ENCODE measurements at regions not wholly inside any gene's neighbourhood (a gene's known extent, or its start where the extent isn't known, plus 50 kb on each side); places are given as distances from the start of the nearest gene placed in this dataset.
"Not testable (repeated sequence)": the region's sequence is repeated elsewhere in the genome, so short reads cannot be mapped to it uniquely, and the experiment has no call there.

- no peak for TF ChIP-seq ZNF532 (CRISPR knock-in tag; IDR thresholded peaks at IDR 0.05; ENCODE audit: borderline replicate concordance)
Measured at GRCh38 chr9:106500171-106500570, 362.8 kb upstream of the ZNF462 start (continued).

- POLR2A ChIA-PET; ATAC-seq; DNase-seq (ENCODE audit: low spot score); H3K27me3 Mint-ChIP-seq (ENCODE audit: low read depth); H3K4me1 Mint-ChIP-seq; CTCF ChIA-PET; H3K27ac Mint-ChIP-seq; H3K4me3 Mint-ChIP-seq: not testable (repeated sequence)
- Mint-ChIP-seq H3K36me3 (peaks cover 11% of the 10 kb centered on the region), H3K9me3 (peaks cover 19% of the 10 kb centered on the region)
Measured at GRCh38 chr9:106501210-106501609, 361.8 kb upstream of the ZNF462 start.

- DNase-seq (ENCODE audit: low spot score), result no peak
- no peak for TF ChIP-seq SMAD3 (CRISPR knock-in tag; IDR thresholded peaks at IDR 0.05; ENCODE audit: borderline replicate concordance)
- TF ChIP-seq, protein P1, sequence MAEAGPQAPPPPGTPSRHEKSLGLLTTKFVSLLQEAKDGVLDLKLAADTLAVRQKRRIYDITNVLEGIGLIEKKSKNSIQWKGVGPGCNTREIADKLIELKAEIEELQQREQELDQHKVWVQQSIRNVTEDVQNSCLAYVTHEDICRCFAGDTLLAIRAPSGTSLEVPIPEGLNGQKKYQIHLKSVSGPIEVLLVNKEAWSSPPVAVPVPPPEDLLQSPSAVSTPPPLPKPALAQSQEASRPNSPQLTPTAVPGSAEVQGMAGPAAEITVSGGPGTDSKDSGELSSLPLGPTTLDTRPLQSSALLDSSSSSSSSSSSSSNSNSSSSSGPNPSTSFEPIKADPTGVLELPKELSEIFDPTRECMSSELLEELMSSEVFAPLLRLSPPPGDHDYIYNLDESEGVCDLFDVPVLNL (CRISPR knock-in tag; IDR thresholded peaks at IDR 0.05; ENCODE audit: borderline replicate concordance, low read depth), result no peak
- TF ChIP-seq ZNF416 (CRISPR knock-in tag; IDR thresholded peaks at IDR 0.05), result no peak
- ChIA-PET CTCF (no interaction called here), POLR2A (no interaction called here)
- Mint-ChIP-seq H3K27me3 (ENCODE audit: low read depth) (no peaks in the 10 kb centered on the region), H3K4me3 (no peak overlapping the region), H3K27ac (no peak overlapping the region), H3K36me3 (peaks cover 11% of the 10 kb centered on the region), H3K9me3 (peaks cover 22% of the 10 kb centered on the region), H3K4me1 (peaks cover 8% of the 10 kb centered on the region; the same call in 1 of the 2 replicates)
- ATAC-seq, result no peak
Measured at GRCh38 chr9:106502930-106503329, 360.0 kb upstream of the ZNF462 start.

DNA sequence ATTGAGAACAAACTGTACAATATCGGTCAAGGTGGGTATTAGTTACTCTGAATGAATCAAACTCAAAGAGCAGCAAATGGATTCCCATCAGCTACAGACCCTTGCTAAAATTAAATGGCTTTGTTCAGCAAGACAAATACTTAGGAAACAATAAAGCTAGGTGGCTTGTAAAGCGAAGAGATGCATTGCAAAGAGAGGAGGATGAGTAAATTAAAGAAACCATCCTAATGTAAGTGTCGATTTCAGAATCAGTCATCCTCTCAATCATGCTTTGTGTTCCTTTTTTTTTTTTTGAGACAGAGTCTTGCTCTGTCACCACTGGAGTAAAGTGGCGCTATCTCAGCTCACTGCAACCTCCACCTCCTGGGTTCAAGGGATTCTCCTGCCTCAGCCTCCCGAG lies 359.2 kb upstream of the ZNF462 start:
- CTCF ChIA-PET, result no interaction called here
- Mint-ChIP-seq H3K9me3 (peaks cover 22% of the 10 kb centered on the region), H3K4me3 (no peak overlapping the region), H3K4me1 (peaks cover 8% of the 10 kb centered on the region; the same call in 1 of the 2 replicates), H3K27ac (no peak overlapping the region), H3K27me3 (ENCODE audit: low read depth) (no peaks in the 10 kb centered on the region), H3K36me3 (peaks cover 11% of the 10 kb centered on the region)
- ATAC-seq (no peak), DNase-seq (ENCODE audit: low spot score) (no peak)
- no peak for TF ChIP-seq GTF2I (CRISPR knock-in tag; conservative IDR thresholded peaks at IDR 0.05)
- TF ChIP-seq, protein P2, sequence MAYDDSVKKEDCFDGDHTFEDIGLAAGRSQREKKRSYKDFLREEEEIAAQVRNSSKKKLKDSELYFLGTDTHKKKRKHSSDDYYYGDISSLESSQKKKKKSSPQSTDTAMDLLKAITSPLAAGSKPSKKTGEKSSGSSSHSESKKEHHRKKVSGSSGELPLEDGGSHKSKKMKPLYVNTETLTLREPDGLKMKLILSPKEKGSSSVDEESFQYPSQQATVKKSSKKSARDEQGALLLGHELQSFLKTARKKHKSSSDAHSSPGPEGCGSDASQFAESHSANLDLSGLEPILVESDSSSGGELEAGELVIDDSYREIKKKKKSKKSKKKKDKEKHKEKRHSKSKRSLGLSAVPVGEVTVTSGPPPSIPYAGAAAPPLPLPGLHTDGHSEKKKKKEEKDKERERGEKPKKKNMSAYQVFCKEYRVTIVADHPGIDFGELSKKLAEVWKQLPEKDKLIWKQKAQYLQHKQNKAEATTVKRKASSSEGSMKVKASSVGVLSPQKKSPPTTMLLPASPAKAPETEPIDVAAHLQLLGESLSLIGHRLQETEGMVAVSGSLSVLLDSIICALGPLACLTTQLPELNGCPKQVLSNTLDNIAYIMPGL (CRISPR knock-in tag; IDR thresholded peaks at IDR 0.05), result no peak
- no peak for TF ChIP-seq ZNF281 (CRISPR knock-in tag; IDR thresholded peaks at IDR 0.05)
- no peak for TF ChIP-seq JAZF1 (CRISPR knock-in tag; IDR thresholded peaks at IDR 0.05)
- TF ChIP-seq CREB1 (CRISPR knock-in tag; IDR thresholded peaks at IDR 0.05), result no peak
- TF ChIP-seq RORB (CRISPR knock-in tag; IDR thresholded peaks at IDR 0.05), result no peak
- no peak for TF ChIP-seq CBFB (CRISPR knock-in tag; IDR thresholded peaks at IDR 0.05; ENCODE audit: low read depth)
- no peak for TF ChIP-seq ZNF219 (CRISPR knock-in tag; IDR thresholded peaks at IDR 0.05; ENCODE audit: borderline replicate concordance)
- TF ChIP-seq, protein P3, sequence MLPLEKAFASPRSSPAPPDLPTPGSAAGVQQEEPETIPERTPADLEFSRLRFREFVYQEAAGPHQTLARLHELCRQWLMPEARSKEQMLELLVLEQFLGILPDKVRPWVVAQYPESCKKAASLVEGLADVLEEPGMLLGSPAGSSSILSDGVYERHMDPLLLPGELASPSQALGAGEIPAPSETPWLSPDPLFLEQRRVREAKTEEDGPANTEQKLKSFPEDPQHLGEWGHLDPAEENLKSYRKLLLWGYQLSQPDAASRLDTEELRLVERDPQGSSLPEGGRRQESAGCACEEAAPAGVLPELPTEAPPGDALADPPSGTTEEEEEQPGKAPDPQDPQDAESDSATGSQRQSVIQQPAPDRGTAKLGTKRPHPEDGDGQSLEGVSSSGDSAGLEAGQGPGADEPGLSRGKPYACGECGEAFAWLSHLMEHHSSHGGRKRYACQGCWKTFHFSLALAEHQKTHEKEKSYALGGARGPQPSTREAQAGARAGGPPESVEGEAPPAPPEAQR (CRISPR knock-in tag; IDR thresholded peaks at IDR 0.05), result no peak
- POLR2A ChIA-PET, result no interaction called here

All from WTC11 (cell line).